ENCODE measurements at regions not wholly inside any gene's neighbourhood (a gene's known extent, or its start where the extent isn't known, plus 50 kb on each side); places are given as distances from the start of the nearest gene placed in this dataset.
"Not testable (repeated sequence)": the region's sequence is repeated elsewhere in the genome, so short reads cannot be mapped to it uniquely, and the experiment has no call there.

- CTCF ChIA-PET; H3K27me3 ChIP-seq (ENCODE audit: control insufficient read depth, insufficient read depth, low read length); POLR2A ChIA-PET; DNase-seq (ENCODE audit: low read depth, low spot score); H3K27ac ChIP-seq (ENCODE audit: low read depth, low read length); H3K4me3 ChIP-seq (ENCODE audit: low read depth, low read length): not testable (repeated sequence)
- peaks cover 36% of the 10 kb centered on the region for H3K9me3 ChIP-seq (ENCODE audit: control insufficient read depth, insufficient read depth, low read length)
Measured at GRCh38 chr9:65465246-65465895, 180.4 kb upstream of the FOXD4L5 start.

DNA sequence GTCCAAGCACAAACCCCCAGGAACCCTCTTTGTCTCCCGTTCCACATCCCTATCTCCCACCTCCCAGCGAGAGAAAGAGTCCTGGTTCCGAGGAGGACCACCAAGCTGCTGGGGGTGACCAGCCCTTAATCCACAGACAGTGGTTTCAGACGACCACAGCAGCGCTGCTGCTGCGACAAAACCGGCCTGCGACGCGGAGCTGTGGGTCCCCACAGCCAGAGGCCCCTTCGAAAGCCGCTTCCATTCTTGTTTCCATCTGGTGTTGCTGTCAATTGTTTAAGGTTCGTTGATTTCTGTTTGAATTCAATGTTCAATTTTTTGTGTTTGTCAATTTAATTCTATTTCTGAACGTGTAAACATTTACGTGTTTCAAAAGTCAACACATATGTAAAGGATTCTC lies 177.5 kb upstream of the FOXD4L5 start:
- H3K27ac ChIP-seq (ENCODE audit: low read depth, low read length); H3K4me3 ChIP-seq (ENCODE audit: low read depth, low read length); DNase-seq (ENCODE audit: low read depth, low spot score); POLR2A ChIA-PET; H3K27me3 ChIP-seq (ENCODE audit: control insufficient read depth, insufficient read depth, low read length); CTCF ChIA-PET: not testable (repeated sequence)
- peaks cover 52% of the 10 kb centered on the region for H3K9me3 ChIP-seq (ENCODE audit: control insufficient read depth, insufficient read depth, low read length)

GRCh38 chr9:65459756-65460320 lies 174.8 kb upstream of the FOXD4L5 start:
- Histone ChIP-seq H3K4me3 (ENCODE audit: low read depth, low read length) (no peak overlapping the region), H3K27me3 (ENCODE audit: control insufficient read depth, insufficient read depth, low read length) (no peaks in the 10 kb centered on the region), H3K9me3 (ENCODE audit: control insufficient read depth, insufficient read depth, low read length) (peaks cover 59% of the 10 kb centered on the region), H3K27ac (ENCODE audit: low read depth, low read length) (no peak overlapping the region)
- POLR2A ChIA-PET: no interaction called here
- CTCF ChIA-PET: no interaction called here
- DNase-seq (ENCODE audit: low read depth, low spot score): no peak
- no peak for TF ChIP-seq CTCF (IDR thresholded peaks at IDR 0.05; ENCODE audit: low read depth, low read length)

DNA sequence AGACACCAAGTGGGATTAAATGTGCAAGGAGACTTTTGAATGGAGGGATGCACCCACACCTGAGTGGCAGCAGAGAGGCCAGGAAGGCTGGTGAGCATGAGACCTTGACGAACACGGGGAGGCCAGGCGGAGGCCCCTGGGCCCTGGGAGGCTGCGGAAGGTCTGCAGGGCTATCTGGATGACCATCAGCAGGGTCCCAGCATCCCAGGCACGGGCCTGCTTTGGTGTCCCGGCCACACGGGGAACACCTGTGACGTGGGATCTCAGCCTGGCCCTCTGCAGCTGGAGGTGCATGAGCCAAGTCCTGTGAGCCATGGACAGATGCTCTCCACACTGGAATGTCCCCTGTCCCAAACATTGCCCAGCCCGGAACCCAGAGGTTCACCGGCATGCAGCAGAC lies 174.0 kb upstream of the FOXD4L5 start:
- no peak for DNase-seq (ENCODE audit: low read depth, low spot score)
- TF ChIP-seq CTCF (IDR thresholded peaks at IDR 0.05; ENCODE audit: low read depth, low read length): no peak
- H3K9me3 ChIP-seq (ENCODE audit: control insufficient read depth, insufficient read depth, low read length): peaks cover 67% of the 10 kb centered on the region
- no peaks in the 10 kb centered on the region for H3K27me3 ChIP-seq (ENCODE audit: control insufficient read depth, insufficient read depth, low read length)
- H3K4me3 ChIP-seq (ENCODE audit: low read depth, low read length): no peak overlapping the region
- H3K27ac ChIP-seq (ENCODE audit: low read depth, low read length): no peak overlapping the region
- POLR2A ChIA-PET: no interaction called here
- CTCF ChIA-PET: no interaction called here

GRCh38 chr9:65458465-65458864 lies 173.5 kb upstream of the FOXD4L5 start:
- H3K27me3 ChIP-seq (ENCODE audit: control insufficient read depth, insufficient read depth, low read length): no peaks in the 10 kb centered on the region
- TF ChIP-seq CTCF (IDR thresholded peaks at IDR 0.05; ENCODE audit: low read depth, low read length): no peak
- no peak overlapping the region for H3K27ac ChIP-seq (ENCODE audit: low read depth, low read length)
- peaks cover 68% of the 10 kb centered on the region for H3K9me3 ChIP-seq (ENCODE audit: control insufficient read depth, insufficient read depth, low read length)
- no peak for DNase-seq (ENCODE audit: low read depth, low spot score)
- CTCF ChIA-PET: no interaction called here
- no peak overlapping the region for H3K4me3 ChIP-seq (ENCODE audit: low read depth, low read length)
- POLR2A ChIA-PET: no interaction called here

DNA sequence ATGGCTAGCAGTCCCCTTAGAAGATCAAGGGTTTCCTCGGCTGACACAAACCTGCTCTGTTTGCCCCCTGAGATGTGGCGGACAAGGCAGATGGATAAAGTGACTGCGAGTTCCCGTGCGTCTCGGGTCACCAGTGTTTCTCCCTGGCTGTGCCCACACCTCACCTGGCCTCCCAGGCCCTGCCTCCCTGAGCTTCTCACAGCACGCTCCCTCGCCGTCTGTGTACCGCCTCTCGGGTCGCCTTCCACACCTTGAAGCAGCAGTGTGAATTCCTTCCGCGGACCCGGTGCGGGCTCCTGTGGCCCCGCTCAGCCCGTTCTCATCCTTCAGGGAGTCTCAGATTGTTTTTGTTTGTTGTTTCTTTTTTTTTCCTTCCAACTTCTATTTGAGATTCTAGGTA lies 172.0 kb upstream of the FOXD4L5 start:
- H3K27ac ChIP-seq (ENCODE audit: low read depth, low read length); DNase-seq (ENCODE audit: low read depth, low spot score); CTCF ChIA-PET; POLR2A ChIA-PET; H3K4me3 ChIP-seq (ENCODE audit: low read depth, low read length); H3K27me3 ChIP-seq (ENCODE audit: control insufficient read depth, insufficient read depth, low read length): not testable (repeated sequence)
- H3K9me3 ChIP-seq (ENCODE audit: control insufficient read depth, insufficient read depth, low read length): peaks cover 62% of the 10 kb centered on the region

DNA sequence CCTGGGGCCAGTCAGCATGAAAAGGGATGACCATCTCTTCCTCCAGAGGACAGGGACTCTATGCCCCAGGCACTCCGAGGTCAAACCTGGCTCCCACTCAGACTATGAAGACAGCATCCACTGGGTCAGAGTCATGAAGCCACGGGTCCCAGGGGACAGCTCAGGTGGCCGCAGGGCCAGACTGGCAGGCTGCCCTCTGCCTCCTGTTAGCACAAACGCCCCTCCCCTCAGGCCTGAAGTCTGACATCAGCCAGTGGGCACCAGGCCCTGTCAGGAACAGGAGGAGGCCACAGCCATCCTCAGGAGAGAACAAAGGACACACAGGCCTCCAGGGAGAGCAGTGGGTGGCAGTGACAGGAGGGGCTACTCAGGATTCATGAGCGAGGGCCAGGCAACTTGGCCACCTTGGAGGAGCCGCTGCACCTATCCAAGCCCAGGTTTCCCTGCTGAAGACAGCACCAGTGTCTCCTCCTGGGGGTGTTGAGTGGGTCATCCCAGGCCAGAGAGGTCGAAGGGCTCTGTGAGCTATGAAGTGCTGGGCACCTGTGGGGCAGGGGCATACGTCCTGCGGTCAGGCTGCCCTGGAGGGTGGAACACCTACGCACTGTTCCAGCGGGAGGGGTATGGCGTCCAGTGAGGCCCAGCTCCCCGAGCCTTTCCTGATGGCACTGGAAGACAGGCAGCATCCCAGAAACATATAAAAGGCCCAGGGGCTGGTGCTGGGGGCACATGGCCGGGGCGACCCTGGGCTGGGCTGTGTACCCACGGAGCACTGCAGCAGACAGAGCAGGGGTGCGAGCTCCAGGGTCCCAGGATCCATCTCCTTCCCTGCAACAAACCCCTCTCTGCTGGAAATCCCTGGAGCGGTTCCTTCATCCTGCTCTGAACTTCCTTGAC lies 171.0 kb upstream of the FOXD4L5 start:
- H3K27ac ChIP-seq (ENCODE audit: low read depth, low read length); DNase-seq (ENCODE audit: low read depth, low spot score); POLR2A ChIA-PET; H3K27me3 ChIP-seq (ENCODE audit: control insufficient read depth, insufficient read depth, low read length); H3K4me3 ChIP-seq (ENCODE audit: low read depth, low read length); CTCF ChIA-PET: not testable (repeated sequence)
- peaks cover 62% of the 10 kb centered on the region for H3K9me3 ChIP-seq (ENCODE audit: control insufficient read depth, insufficient read depth, low read length)

DNA sequence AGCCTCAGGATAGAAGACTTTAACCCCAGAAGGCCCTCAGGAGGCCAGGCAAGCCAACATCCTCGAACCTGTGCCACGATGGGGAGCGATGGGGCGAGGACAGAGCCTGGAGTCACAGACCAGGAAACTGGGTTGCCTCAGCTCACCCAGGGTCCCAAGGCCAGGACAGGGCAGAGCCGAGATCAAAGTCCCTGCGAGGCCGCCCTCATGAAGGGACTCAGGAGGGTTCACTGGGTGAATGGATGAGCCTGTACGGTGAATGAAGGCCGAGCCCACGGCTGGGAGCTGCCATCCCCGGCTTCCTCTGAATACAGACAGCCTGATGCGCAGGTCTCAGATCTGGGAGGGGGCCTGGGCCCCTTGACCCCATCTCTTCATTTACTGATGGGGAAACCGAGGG lies 170.1 kb upstream of the FOXD4L5 start:
- H3K27ac ChIP-seq (ENCODE audit: low read depth, low read length); CTCF ChIA-PET; POLR2A ChIA-PET; H3K4me3 ChIP-seq (ENCODE audit: low read depth, low read length); H3K27me3 ChIP-seq (ENCODE audit: control insufficient read depth, insufficient read depth, low read length); DNase-seq (ENCODE audit: low read depth, low spot score): not testable (repeated sequence)
- peaks cover 62% of the 10 kb centered on the region for H3K9me3 ChIP-seq (ENCODE audit: control insufficient read depth, insufficient read depth, low read length)

GRCh38 chr9:65454666-65455065 lies 169.7 kb upstream of the FOXD4L5 start:
- DNase-seq (ENCODE audit: low read depth, low spot score); CTCF ChIA-PET; H3K27me3 ChIP-seq (ENCODE audit: control insufficient read depth, insufficient read depth, low read length): not testable (repeated sequence)

More at GRCh38 chr9:65454666-65455065, 169.7 kb upstream of the FOXD4L5 start:
- H3K4me3 ChIP-seq (ENCODE audit: low read depth, low read length); H3K27ac ChIP-seq (ENCODE audit: low read depth, low read length); POLR2A ChIA-PET: not testable (repeated sequence)
- H3K9me3 ChIP-seq (ENCODE audit: control insufficient read depth, insufficient read depth, low read length): peaks cover 62% of the 10 kb centered on the region

Measured in AG04450 (cell line).